Nephron progenitor cell (in vitro differentiated cells): ENCODE measurements at regions not wholly inside any gene's neighbourhood (a gene's known extent, or its start where the extent isn't known, plus 50 kb on each side); places are given as distances from the start of the nearest gene placed in this dataset.
"Not testable (repeated sequence)": the region's sequence is repeated elsewhere in the genome, so short reads cannot be mapped to it uniquely, and the experiment has no call there.

ENCODE experiments used
- DNase-seq: peaks from one replicate; pipeline ENCODE4 v3.0.0; 2021
- H3K27ac Mint-ChIP-seq: 2 replicates; pipeline ENCODE4 v1.8.0; 2021; ENCODE audit warnings: mild to moderate bottlenecking, moderate library complexity, mixed read lengths
- H3K27me3 Mint-ChIP-seq: 2 replicates; pipeline ENCODE4 v1.8.0; 2021; ENCODE audit warnings: mild to moderate bottlenecking, low read depth, mixed read lengths; ENCODE audit not compliant: poor library complexity
- H3K36me3 Mint-ChIP-seq: 2 replicates; pipeline ENCODE4 v1.8.0; 2021; ENCODE audit warnings: low read depth, mixed read lengths
- H3K4me1 Mint-ChIP-seq: 2 replicates; pipeline ENCODE4 v1.8.0; 2021; ENCODE audit warnings: mixed read lengths
- H3K4me3 Mint-ChIP-seq: 2 replicates; pipeline ENCODE4 v1.8.0; 2021; ENCODE audit warnings: mild to moderate bottlenecking, moderate library complexity, mixed read lengths
- H3K9me3 Mint-ChIP-seq: 2 replicates; pipeline ENCODE4 v1.8.0; 2021; ENCODE audit warnings: mild to moderate bottlenecking, moderate library complexity, mixed read lengths
- CTCF ChIP-seq: fragments of 200-600 bp; sonication (generic); IDR thresholded peaks from 2 replicates; pipeline ENCODE4 v1.5.0; 2021; ENCODE audit warnings: antibody characterized with exemption

- TF ChIP-seq CTCF: no peak
- peaks cover 60% of the 10 kb centered on the region for H3K9me3 Mint-ChIP-seq
Measured at GRCh38 chr15:81729340-81729739, 316.5 kb downstream of the MEX3B start.

GRCh38 chr15:81728726-81729125 is 317.1 kb downstream of the MEX3B start:
- no peak for TF ChIP-seq CTCF
- Mint-ChIP-seq H3K27me3 (peaks cover 4% of the 10 kb centered on the region), H3K9me3 (peaks cover 66% of the 10 kb centered on the region), H3K4me1 (peaks cover 24% of the 10 kb centered on the region), H3K27ac (no peak overlapping the region), H3K36me3 (peaks cover 59% of the 10 kb centered on the region), H3K4me3 (no peak overlapping the region)
- DNase-seq: no peak

More at GRCh38 chr15:81729340-81729739, 316.5 kb downstream of the MEX3B start:
- peak overlapping the region; percentile 89 for H3K27ac Mint-ChIP-seq
- H3K36me3 Mint-ChIP-seq: peaks cover 53% of the 10 kb centered on the region
- peaks cover 24% of the 10 kb centered on the region for H3K4me1 Mint-ChIP-seq
- no peaks in the 10 kb centered on the region for H3K27me3 Mint-ChIP-seq
- peak overlapping the region; percentile 61 for H3K4me3 Mint-ChIP-seq
- DNase-seq: no peak

GRCh38 chr15:81725590-81725989 is 320.2 kb downstream of the MEX3B start:
- H3K27me3 Mint-ChIP-seq: peaks cover 4% of the 10 kb centered on the region
- H3K36me3 Mint-ChIP-seq: peaks cover 80% of the 10 kb centered on the region
- H3K27ac Mint-ChIP-seq: no peak overlapping the region
- DNase-seq: no peak
- no peak overlapping the region for H3K4me3 Mint-ChIP-seq
- H3K9me3 Mint-ChIP-seq: peaks cover 83% of the 10 kb centered on the region
- TF ChIP-seq CTCF: no peak
- H3K4me1 Mint-ChIP-seq: peaks cover 24% of the 10 kb centered on the region

- Mint-ChIP-seq H3K4me3 (no peak overlapping the region), H3K36me3 (peaks cover 79% of the 10 kb centered on the region), H3K9me3 (peaks cover 77% of the 10 kb centered on the region), H3K27me3 (peaks cover 4% of the 10 kb centered on the region), H3K27ac (no peak overlapping the region), H3K4me1 (peaks cover 17% of the 10 kb centered on the region)
- TF ChIP-seq CTCF: no peak
- DNase-seq: no peak
Measured at GRCh38 chr15:81724536-81724935, 321.3 kb downstream of the MEX3B start.

- Mint-ChIP-seq H3K9me3 (peaks cover 70% of the 10 kb centered on the region), H3K27ac (no peak overlapping the region), H3K4me3 (no peak overlapping the region), H3K36me3 (peaks cover 79% of the 10 kb centered on the region), H3K27me3 (peaks cover 4% of the 10 kb centered on the region), H3K4me1 (peaks cover 8% of the 10 kb centered on the region)
- TF ChIP-seq CTCF: no peak
- no peak for DNase-seq
Measured at GRCh38 chr15:81723701-81724100, 322.1 kb downstream of the MEX3B start.

GRCh38 chr15:81723113-81723651 is 322.6 kb downstream of the MEX3B start:
- Mint-ChIP-seq H3K4me1 (peaks cover 3% of the 10 kb centered on the region), H3K27ac (no peak overlapping the region), H3K36me3 (peaks cover 78% of the 10 kb centered on the region), H3K27me3 (peaks cover 4% of the 10 kb centered on the region), H3K4me3 (no peak overlapping the region), H3K9me3 (peaks cover 65% of the 10 kb centered on the region)
- no peak for TF ChIP-seq CTCF
- no peak for DNase-seq

GRCh38 chr15:81716468-81716867 is 329.4 kb downstream of the MEX3B start:
- not testable (repeated sequence) for H3K27me3 Mint-ChIP-seq, H3K27ac Mint-ChIP-seq, H3K4me3 Mint-ChIP-seq, DNase-seq, H3K4me1 Mint-ChIP-seq
- Mint-ChIP-seq H3K36me3 (peaks cover 47% of the 10 kb centered on the region), H3K9me3 (peaks cover 30% of the 10 kb centered on the region)
